RWPE2 (cell line): ENCODE measurements at regions not wholly inside any gene's neighbourhood (a gene's known extent, or its start where the extent isn't known, plus 50 kb on each side); places are given as distances from the start of the nearest gene placed in this dataset.

Experiments
- ATAC-seq: fragments of 200-7000 bp; cut with Tn5 transposase; 3 replicates; pipeline ENCODE4 v1.9.1; 2021; ENCODE audit warnings: low read depth
- DNase-seq: peaks from one replicate; pipeline ENCODE4 v3.0.0-alpha.2; 2020; ENCODE audit warnings: low spot score
- H3K27ac ChIP-seq: fragments of 450-650 bp; 2 replicates; pipeline ENCODE4 v1.5.1; 2017; ENCODE audit warnings: mild to moderate bottlenecking; ENCODE audit not compliant: poor library complexity, severe bottlenecking
- H3K27me3 ChIP-seq: fragments of 250-450 bp; sonication (Bioruptor Pico); 2 replicates; pipeline ENCODE4 v1.5.1; 2021; ENCODE audit warnings: mild to moderate bottlenecking, moderate library complexity; ENCODE audit not compliant: insufficient read depth, poor library complexity, severe bottlenecking
- H3K36me3 ChIP-seq: fragments of 250-450 bp; sonication (Bioruptor Pico); 2 replicates; pipeline ENCODE4 v1.5.1; 2020; ENCODE audit warnings: low read depth, mild to moderate bottlenecking, moderate library complexity
- H3K4me1 ChIP-seq: fragments of 250-450 bp; sonication (Bioruptor Pico); 2 replicates; pipeline ENCODE4 v1.5.1; 2021; ENCODE audit warnings: mild to moderate bottlenecking, moderate library complexity; ENCODE audit not compliant: insufficient read depth, poor library complexity, severe bottlenecking
- H3K4me3 ChIP-seq: fragments of 250-450 bp; sonication (Bioruptor Pico); 2 replicates; pipeline ENCODE4 v1.5.1; 2021; ENCODE audit warnings: mild to moderate bottlenecking, moderate library complexity; ENCODE audit not compliant: severe bottlenecking
- H3K9me3 ChIP-seq: fragments of 250-450 bp; sonication (Bioruptor Pico); 2 replicates; pipeline ENCODE4 v1.5.1; 2021; ENCODE audit warnings: mild to moderate bottlenecking, moderate library complexity; ENCODE audit not compliant: severe bottlenecking
- TF ChIP-seq, protein P1 (sequence below): fragments of 450-650 bp; IDR thresholded peaks from one replicate; pipeline ENCODE4 v1.5.1; 2017; ENCODE audit warnings: mild to moderate bottlenecking, moderate library complexity; ENCODE audit not compliant: poor library complexity, severe bottlenecking

DNA sequence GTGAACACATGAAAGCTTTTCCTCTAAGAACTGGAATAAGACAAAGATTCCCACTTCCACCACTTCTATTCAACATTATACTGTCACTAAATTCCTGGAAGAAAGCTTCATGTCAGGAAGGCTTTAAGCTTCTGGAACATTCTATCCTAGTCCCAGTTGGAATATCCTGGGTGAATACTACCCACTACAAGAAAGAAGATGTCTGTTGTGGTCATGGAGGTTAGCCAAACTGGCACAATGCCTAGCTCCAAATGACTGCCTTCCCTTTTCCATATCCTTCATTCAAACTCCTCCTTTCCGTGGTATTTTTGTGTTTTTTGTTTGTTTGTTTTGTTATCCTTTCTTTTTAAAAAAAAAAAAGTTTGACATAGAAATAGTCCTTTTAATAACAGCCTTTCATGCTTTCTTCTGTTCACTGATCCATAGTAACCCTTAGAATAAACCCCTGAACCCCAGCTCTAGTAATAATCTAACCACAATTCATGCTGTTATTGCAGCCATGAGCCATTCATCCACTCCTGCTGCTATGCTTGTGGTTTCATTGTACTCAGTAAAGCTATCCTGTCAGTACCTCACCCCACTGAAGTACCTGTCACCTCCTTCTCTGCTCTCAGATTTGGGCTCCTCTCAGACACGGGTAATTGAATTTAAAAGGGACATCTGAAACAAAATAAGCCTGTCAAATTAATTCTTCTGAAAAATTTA lies 447.5 kb downstream of the IGSF11 start:
- Histone ChIP-seq H3K27me3 (no peaks in the 10 kb centered on the region), H3K9me3 (no peaks in the 10 kb centered on the region), H3K4me1 (peaks cover 8% of the 10 kb centered on the region), H3K36me3 (no peaks in the 10 kb centered on the region), H3K4me3 (no peak overlapping the region), H3K27ac (no peak overlapping the region)
- DNase-seq = no peak
- ATAC-seq = no peak
- TF ChIP-seq, protein P1, sequence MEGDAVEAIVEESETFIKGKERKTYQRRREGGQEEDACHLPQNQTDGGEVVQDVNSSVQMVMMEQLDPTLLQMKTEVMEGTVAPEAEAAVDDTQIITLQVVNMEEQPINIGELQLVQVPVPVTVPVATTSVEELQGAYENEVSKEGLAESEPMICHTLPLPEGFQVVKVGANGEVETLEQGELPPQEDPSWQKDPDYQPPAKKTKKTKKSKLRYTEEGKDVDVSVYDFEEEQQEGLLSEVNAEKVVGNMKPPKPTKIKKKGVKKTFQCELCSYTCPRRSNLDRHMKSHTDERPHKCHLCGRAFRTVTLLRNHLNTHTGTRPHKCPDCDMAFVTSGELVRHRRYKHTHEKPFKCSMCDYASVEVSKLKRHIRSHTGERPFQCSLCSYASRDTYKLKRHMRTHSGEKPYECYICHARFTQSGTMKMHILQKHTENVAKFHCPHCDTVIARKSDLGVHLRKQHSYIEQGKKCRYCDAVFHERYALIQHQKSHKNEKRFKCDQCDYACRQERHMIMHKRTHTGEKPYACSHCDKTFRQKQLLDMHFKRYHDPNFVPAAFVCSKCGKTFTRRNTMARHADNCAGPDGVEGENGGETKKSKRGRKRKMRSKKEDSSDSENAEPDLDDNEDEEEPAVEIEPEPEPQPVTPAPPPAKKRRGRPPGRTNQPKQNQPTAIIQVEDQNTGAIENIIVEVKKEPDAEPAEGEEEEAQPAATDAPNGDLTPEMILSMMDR = no peak

DNA sequence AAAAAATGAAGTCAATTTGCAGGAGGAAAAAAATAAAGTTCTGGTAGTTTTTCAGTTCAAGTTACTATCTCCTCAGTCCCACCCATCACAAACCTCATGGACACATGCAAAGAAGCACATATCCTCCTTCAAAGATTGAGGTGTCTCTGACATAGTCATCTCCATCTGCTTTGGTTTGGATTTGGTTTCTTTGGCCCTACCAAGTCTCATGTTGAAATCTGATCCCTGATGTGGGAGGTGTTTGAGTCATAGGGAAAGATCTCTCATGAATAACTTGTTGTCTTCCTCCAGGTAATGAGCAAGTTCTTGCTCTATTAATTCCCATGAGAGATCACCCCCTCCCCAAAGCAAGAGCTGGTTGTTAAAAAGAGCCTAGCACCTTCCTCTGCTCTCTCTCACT lies 446.8 kb downstream of the IGSF11 start:
- DNase-seq = no peak
- no peak overlapping the region for H3K4me3 ChIP-seq
- no peaks in the 10 kb centered on the region for H3K9me3 ChIP-seq
- TF ChIP-seq, protein P1 = no peak
- H3K36me3 ChIP-seq = no peaks in the 10 kb centered on the region
- peak; percentile 55; the same call in 1 of the 3 replicates for ATAC-seq
- H3K27ac ChIP-seq = no peak overlapping the region
- H3K4me1 ChIP-seq = peaks cover 8% of the 10 kb centered on the region
- H3K27me3 ChIP-seq = no peaks in the 10 kb centered on the region

GRCh38 chr3:118593277-118593670 lies 441.4 kb downstream of the IGSF11 start:
- DNase-seq (no peak), ATAC-seq (no peak)
- Histone ChIP-seq H3K9me3 (no peaks in the 10 kb centered on the region), H3K4me3 (no peak overlapping the region), H3K27me3 (no peaks in the 10 kb centered on the region), H3K27ac (no peak overlapping the region), H3K36me3 (no peaks in the 10 kb centered on the region), H3K4me1 (no peaks in the 10 kb centered on the region)
- TF ChIP-seq, protein P1 = no peak

DNA sequence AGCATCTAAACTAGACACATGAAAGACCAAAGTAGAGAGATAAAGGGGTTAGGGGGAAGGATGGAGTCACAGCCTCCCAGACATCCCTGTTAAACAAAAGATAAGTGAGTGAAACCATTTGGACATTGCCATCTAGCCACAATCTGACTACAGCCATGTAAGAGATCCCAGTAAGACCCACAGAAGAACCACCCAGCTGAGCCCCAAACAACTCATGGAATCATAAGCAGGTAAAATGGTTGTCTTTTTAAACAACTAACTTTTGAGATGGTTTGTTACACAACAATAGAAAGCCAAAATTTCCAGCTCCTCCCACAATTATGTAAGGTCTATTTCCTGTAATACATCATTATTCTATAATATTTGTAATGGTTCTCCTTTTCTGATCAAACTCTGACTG lies 437.5 kb downstream of the IGSF11 start:
- no peaks in the 10 kb centered on the region for H3K36me3 ChIP-seq
- no peaks in the 10 kb centered on the region for H3K4me1 ChIP-seq
- no peak for ATAC-seq
- TF ChIP-seq, protein P1 = no peak
- DNase-seq = no peak
- no peak overlapping the region for H3K27ac ChIP-seq
- H3K9me3 ChIP-seq = no peaks in the 10 kb centered on the region
- no peaks in the 10 kb centered on the region for H3K27me3 ChIP-seq
- no peak overlapping the region for H3K4me3 ChIP-seq
